HEK293 (cell line): ENCODE measurements at regions not wholly inside any gene's neighbourhood (a gene's known extent, or its start where the extent isn't known, plus 50 kb on each side); places are given as distances from the start of the nearest gene placed in this dataset.

Experiments used
- CTCF ChIA-PET: fragments of 350-600 bp; formaldehyde crosslinking; extraction: SDS; loops from one replicate; lab custom pipeline; 2021; ENCODE audit warnings: antibody characterized with exemption; lab: Yijun Ruan, JAX
- POLR2A ChIA-PET: fragments of 300-600 bp; formaldehyde crosslinking; extraction: SDS; loops from one replicate; lab custom pipeline; 2020; ENCODE audit warnings: antibody characterized with exemption, inconsistent platforms; lab: Yijun Ruan, JAX
- H3K27ac ChIP-seq: fragments of 200-500 bp; sonication (Bioruptor generic); 2 replicates; pipeline ENCODE4 v1.5.1; 2014; ENCODE audit warnings: low read depth, low read length, control low read depth, inconsistent platforms; ENCODE audit errors: extremely low read depth
- H3K36me3 ChIP-seq, 2 experiments: fragments of 200-500 bp in 1 of 2; sonication (Bioruptor generic) in 1 of 2; 1 replicate in 1 of 2; 2 replicates in 1 of 2; pipeline ENCODE4 v1.5.1; 2014 to 2017; ENCODE audit warnings: inconsistent platforms in 2 of 2, low read length in 2 of 2; ENCODE audit not compliant: control insufficient read depth in 2 of 2, insufficient read depth in 1 of 2
- H3K4me1 ChIP-seq: fragments of 200-500 bp; sonication (Bioruptor generic); 2 replicates; pipeline ENCODE4 v1.5.1; 2014; ENCODE audit warnings: mild to moderate bottlenecking, low read length, inconsistent platforms; ENCODE audit not compliant: control insufficient read depth, insufficient read depth
- H3K4me3 ChIP-seq: 2 replicates; pipeline ENCODE4 v1.5.1; 2011; ENCODE audit warnings: low read depth, mild to moderate bottlenecking, control low read depth, low read length, moderate library complexity
- H3K9me3 ChIP-seq: fragments of 200-500 bp; sonication (Bioruptor generic); 2 replicates; pipeline ENCODE4 v1.5.1; 2014; ENCODE audit warnings: low read depth, low read length, inconsistent platforms; ENCODE audit not compliant: control insufficient read depth, insufficient read depth
- ZFP69B ChIP-seq: fragments of 450-650 bp; formaldehyde crosslinking; IDR thresholded peaks from 2 replicates; pipeline ENCODE4 v1.5.1; 2016; ENCODE audit warnings: missing biosample characterization, missing genetic modification characterization
- ZNF16 ChIP-seq: fragments of 450-650 bp; formaldehyde crosslinking; IDR thresholded peaks from 2 replicates; pipeline ENCODE4 v1.5.1; 2016; ENCODE audit warnings: low read depth, missing biosample characterization, missing genetic modification characterization
- ZNF398 ChIP-seq: fragments of 450-650 bp; formaldehyde crosslinking; IDR thresholded peaks from 2 replicates; pipeline ENCODE4 v1.5.1; 2017; ENCODE audit warnings: missing biosample characterization, missing genetic modification characterization
- ZNF518A ChIP-seq: fragments of 450-650 bp; formaldehyde crosslinking; conservative IDR thresholded peaks from 2 replicates; pipeline ENCODE4 v1.5.1; 2016; ENCODE audit warnings: low read depth, missing biosample characterization, missing genetic modification characterization
- ZNF626 ChIP-seq: fragments of 450-650 bp; sonication (Bioruptor Pico); formaldehyde crosslinking; IDR thresholded peaks from 2 replicates; pipeline ENCODE4 v1.5.1; 2018; ENCODE audit warnings: missing biosample characterization, missing genetic modification characterization, inconsistent platforms
- ZNF658 ChIP-seq: fragments of 450-650 bp; formaldehyde crosslinking; IDR thresholded peaks from 2 replicates; pipeline ENCODE4; 2016; ENCODE audit warnings: missing biosample characterization, missing genetic modification characterization
- ZSCAN23 ChIP-seq: fragments of 450-650 bp; formaldehyde crosslinking; IDR thresholded peaks from 2 replicates; pipeline ENCODE4 v1.5.1; 2016; ENCODE audit warnings: missing biosample characterization, missing genetic modification characterization
- ZSCAN5A ChIP-seq: fragments of 450-650 bp; formaldehyde crosslinking; IDR thresholded peaks from 2 replicates; pipeline ENCODE4 v1.5.1; 2016; ENCODE audit warnings: missing biosample characterization, missing genetic modification characterization

- TF ChIP-seq ZNF658 (tag by site-specific recombination) (no peak), ZNF518A (tag by site-specific recombination) (no peak), ZSCAN5A (tag by site-specific recombination) (no peak)
- H3K27ac ChIP-seq = no peak overlapping the region
- no peak overlapping the region for H3K4me3 ChIP-seq
- POLR2A ChIA-PET = no interaction called here
- CTCF ChIA-PET = interaction anchor here (0.6 to 1.3 kb wide), 2 partner anchors 29 to 1187 kb away, joined by 3 to 5 read pairs; no protein-coding TSS in a partner anchor
- no peaks in the 10 kb centered on the region for H3K36me3 ChIP-seq
- H3K4me1 ChIP-seq = no peaks in the 10 kb centered on the region
- H3K9me3 ChIP-seq = no peaks in the 10 kb centered on the region
These were observed 133.6 kb downstream of the MBD2 start for GRCh38 chr18:54090856-54091255.

- TF ChIP-seq ZNF626 (tag by site-specific recombination) (no peak), ZNF16 (no peak), ZFP69B (no peak), ZNF398 (no peak)
- TF ChIP-seq, all 188 proteins: peak for 0
- CTCF ChIA-PET = interaction anchor here (0.6 to 1.6 kb wide), 2 partner anchors 29 to 1188 kb away, joined by 3 to 9 read pairs; no protein-coding TSS in a partner anchor
- H3K27ac ChIP-seq = no peak overlapping the region
- no peaks in the 10 kb centered on the region for H3K4me1 ChIP-seq
- no peaks in the 10 kb centered on the region for H3K9me3 ChIP-seq
- POLR2A ChIA-PET = no interaction called here
- H3K36me3 ChIP-seq = no peaks in the 10 kb centered on the region
- no peak overlapping the region for H3K4me3 ChIP-seq
These were observed 134.6 kb downstream of the MBD2 start for GRCh38 chr18:54089749-54090459.

GRCh38 chr18:54086863-54087262 is 137.6 kb downstream of the MBD2 start:
- no peak for TF ChIP-seq ZSCAN23 (tag by site-specific recombination)
- ChIA-PET POLR2A (no interaction called here), CTCF (no interaction called here)
- H3K4me1 ChIP-seq = no peaks in the 10 kb centered on the region
- no peaks in the 10 kb centered on the region for H3K36me3 ChIP-seq
- no peaks in the 10 kb centered on the region for H3K9me3 ChIP-seq
- H3K4me3 ChIP-seq = no peak overlapping the region
- no peak overlapping the region for H3K27ac ChIP-seq
